NT2/D1 (cell line): ENCODE measurements at regions not wholly inside any gene's neighbourhood (a gene's known extent, or its start where the extent isn't known, plus 50 kb on each side); places are given as distances from the start of the nearest gene placed in this dataset.

Source experiments
- SUZ12 ChIP-seq: IDR thresholded peaks from 2 replicates; pipeline ENCODE4 v1.6.1; 2011; ENCODE audit not compliant: insufficient read length, insufficient read depth; ENCODE audit errors: extremely low read depth
- YY1 ChIP-seq: IDR thresholded peaks from 2 replicates; pipeline ENCODE4 v1.6.1; 2011; ENCODE audit not compliant: insufficient read length, insufficient read depth
- ZNF274 ChIP-seq: IDR thresholded peaks from 2 replicates; pipeline ENCODE4 v1.6.1; 2011; ENCODE audit warnings: mild to moderate bottlenecking, low read depth, low read length

DNA sequence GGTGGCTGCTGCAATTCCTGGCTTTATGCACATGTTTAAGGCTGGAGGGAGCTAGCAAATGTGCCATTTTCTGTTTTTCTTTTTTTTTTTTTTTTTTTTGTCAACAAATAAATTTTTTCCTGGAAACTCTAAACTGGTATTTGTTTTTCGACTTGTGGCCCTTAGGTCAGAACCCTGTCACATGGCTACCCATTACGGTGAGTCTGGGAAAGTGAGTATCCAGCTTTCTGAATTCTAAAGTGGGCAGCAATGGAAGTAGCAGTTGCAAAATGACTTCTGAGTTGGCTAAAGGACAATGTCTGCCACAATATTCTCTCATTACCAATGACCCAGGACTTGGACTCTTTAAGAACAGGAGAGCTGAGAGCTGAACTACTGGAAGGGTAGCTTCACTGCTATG, 225.1 kb upstream of the CENPE start:
- no peak for TF ChIP-seq YY1
- TF ChIP-seq ZNF274 = no peak
- no peak for TF ChIP-seq SUZ12
